RWPE2 (cell line): ENCODE measurements at regions not wholly inside any gene's neighbourhood (a gene's known extent, or its start where the extent isn't known, plus 50 kb on each side); places are given as distances from the start of the nearest gene placed in this dataset.
"Not testable (repeated sequence)": the region's sequence is repeated elsewhere in the genome, so short reads cannot be mapped to it uniquely, and the experiment has no call there.

Experiments
- ATAC-seq: fragments of 200-7000 bp; cut with Tn5 transposase; 3 replicates; pipeline ENCODE4 v1.9.1; 2021; ENCODE audit warnings: low read depth
- DNase-seq: peaks from one replicate; pipeline ENCODE4 v3.0.0-alpha.2; 2020; ENCODE audit warnings: low spot score
- H3K27ac ChIP-seq: fragments of 450-650 bp; 2 replicates; pipeline ENCODE4 v1.5.1; 2017; ENCODE audit warnings: mild to moderate bottlenecking; ENCODE audit not compliant: poor library complexity, severe bottlenecking
- H3K27me3 ChIP-seq: fragments of 250-450 bp; sonication (Bioruptor Pico); 2 replicates; pipeline ENCODE4 v1.5.1; 2021; ENCODE audit warnings: mild to moderate bottlenecking, moderate library complexity; ENCODE audit not compliant: insufficient read depth, poor library complexity, severe bottlenecking
- H3K36me3 ChIP-seq: fragments of 250-450 bp; sonication (Bioruptor Pico); 2 replicates; pipeline ENCODE4 v1.5.1; 2020; ENCODE audit warnings: low read depth, mild to moderate bottlenecking, moderate library complexity
- H3K4me1 ChIP-seq: fragments of 250-450 bp; sonication (Bioruptor Pico); 2 replicates; pipeline ENCODE4 v1.5.1; 2021; ENCODE audit warnings: mild to moderate bottlenecking, moderate library complexity; ENCODE audit not compliant: insufficient read depth, poor library complexity, severe bottlenecking
- H3K4me3 ChIP-seq: fragments of 250-450 bp; sonication (Bioruptor Pico); 2 replicates; pipeline ENCODE4 v1.5.1; 2021; ENCODE audit warnings: mild to moderate bottlenecking, moderate library complexity; ENCODE audit not compliant: severe bottlenecking
- H3K9me3 ChIP-seq: fragments of 250-450 bp; sonication (Bioruptor Pico); 2 replicates; pipeline ENCODE4 v1.5.1; 2021; ENCODE audit warnings: mild to moderate bottlenecking, moderate library complexity; ENCODE audit not compliant: severe bottlenecking
- CTCF ChIP-seq: fragments of 450-650 bp; IDR thresholded peaks from one replicate; pipeline ENCODE4 v1.5.1; 2017; ENCODE audit warnings: mild to moderate bottlenecking, moderate library complexity; ENCODE audit not compliant: poor library complexity, severe bottlenecking

- DNase-seq (no peak), ATAC-seq (no peak)
- Histone ChIP-seq H3K27ac (no peak overlapping the region), H3K9me3 (no peaks in the 10 kb centered on the region), H3K27me3 (no peaks in the 10 kb centered on the region), H3K4me3 (no peak overlapping the region), H3K36me3 (no peaks in the 10 kb centered on the region), H3K4me1 (no peaks in the 10 kb centered on the region)
- TF ChIP-seq CTCF = no peak
These were observed 769.7 kb upstream of the AUTS2 start for GRCh38 chr7:68828575-68828974.

- Histone ChIP-seq H3K27ac (no peak overlapping the region), H3K27me3 (no peaks in the 10 kb centered on the region), H3K4me3 (no peak overlapping the region), H3K9me3 (no peaks in the 10 kb centered on the region), H3K36me3 (no peaks in the 10 kb centered on the region), H3K4me1 (no peaks in the 10 kb centered on the region)
- TF ChIP-seq CTCF = no peak
- no peak for ATAC-seq
- DNase-seq = no peak
These were observed 764.9 kb upstream of the AUTS2 start for GRCh38 chr7:68833422-68833821.

- no peaks in the 10 kb centered on the region for H3K9me3 ChIP-seq
- no peaks in the 10 kb centered on the region for H3K4me1 ChIP-seq
- no peak overlapping the region for H3K27ac ChIP-seq
- ATAC-seq = no peak
- no peak for TF ChIP-seq CTCF
- H3K4me3 ChIP-seq = no peak overlapping the region
- no peaks in the 10 kb centered on the region for H3K36me3 ChIP-seq
- H3K27me3 ChIP-seq = no peaks in the 10 kb centered on the region
- DNase-seq = no peak
These were observed 759.3 kb upstream of the AUTS2 start for GRCh38 chr7:68839014-68839413.

- DNase-seq (no peak), ATAC-seq (no peak)
- no peaks in the 10 kb centered on the region for H3K27me3 ChIP-seq
- no peaks in the 10 kb centered on the region for H3K9me3 ChIP-seq
- no peaks in the 10 kb centered on the region for H3K4me1 ChIP-seq
- H3K4me3 ChIP-seq = no peak overlapping the region
- TF ChIP-seq CTCF = no peak
- no peak overlapping the region for H3K27ac ChIP-seq
- no peaks in the 10 kb centered on the region for H3K36me3 ChIP-seq
These were observed 757.3 kb upstream of the AUTS2 start for GRCh38 chr7:68840991-68841390.

- not testable (repeated sequence) for DNase-seq, H3K9me3 ChIP-seq, H3K4me1 ChIP-seq, H3K27me3 ChIP-seq, ATAC-seq, H3K27ac ChIP-seq, H3K4me3 ChIP-seq, H3K36me3 ChIP-seq
These were observed 754.3 kb upstream of the AUTS2 start for GRCh38 chr7:68843985-68844384.
